ENCODE measurements at regions not wholly inside any gene's neighbourhood (a gene's known extent, or its start where the extent isn't known, plus 50 kb on each side); places are given as distances from the start of the nearest gene placed in this dataset.
"Not testable (repeated sequence)": the region's sequence is repeated elsewhere in the genome, so short reads cannot be mapped to it uniquely, and the experiment has no call there.

GRCh38 chr7:149930374-149931068 is 56.8 kb downstream of the ATP6V0E2 start:
- intact Hi-C loops (cut with DNase I); H3K27me3 ChIP-seq; H3K9me3 ChIP-seq; H3K27ac ChIP-seq; H3K4me3 ChIP-seq; H3K36me3 ChIP-seq; H3K4me1 ChIP-seq: not testable (repeated sequence)
- DNase-seq, result peak in 2 of 4 donors; percentile 37 to 61
- ATAC-seq, result peak; percentile 41

- DNase-seq; H3K4me1 ChIP-seq; H3K4me3 ChIP-seq; H3K27me3 ChIP-seq; ATAC-seq; H3K36me3 ChIP-seq; H3K27ac ChIP-seq; intact Hi-C loops (cut with DNase I); H3K9me3 ChIP-seq: not testable (repeated sequence)
These were observed 60.0 kb downstream of the ATP6V0E2 start for GRCh38 chr7:149933776-149934175.

DNA sequence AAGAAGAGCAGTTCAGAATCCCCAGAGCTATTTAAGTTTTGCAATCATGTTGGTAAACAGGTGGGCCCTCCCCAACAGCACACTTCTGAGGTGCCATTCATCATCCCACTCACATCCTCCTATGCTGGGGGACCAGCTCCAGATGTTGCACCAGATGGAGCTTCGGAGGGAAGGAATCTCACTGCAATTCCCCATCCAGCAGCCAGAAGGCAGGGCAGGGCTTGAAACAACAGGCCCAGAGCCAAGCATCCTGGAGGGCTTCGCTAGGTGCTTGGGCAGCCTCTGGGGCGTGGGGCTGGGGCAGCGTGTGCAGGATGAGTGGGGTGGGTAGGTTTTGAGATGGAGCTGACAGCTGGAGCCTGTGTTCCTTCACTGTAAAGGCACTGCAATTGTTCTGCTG is 73.6 kb downstream of the ATP6V0E2 start:
- H3K27me3 ChIP-seq; H3K4me3 ChIP-seq; H3K9me3 ChIP-seq; intact Hi-C loops (cut with DNase I); H3K27ac ChIP-seq; ATAC-seq; DNase-seq; H3K4me1 ChIP-seq; H3K36me3 ChIP-seq: not testable (repeated sequence)

- H3K4me1 ChIP-seq; H3K27me3 ChIP-seq; H3K36me3 ChIP-seq; ATAC-seq; H3K9me3 ChIP-seq; DNase-seq; intact Hi-C loops (cut with DNase I); H3K4me3 ChIP-seq; H3K27ac ChIP-seq: not testable (repeated sequence)
These were observed 74.7 kb downstream of the ATP6V0E2 start for GRCh38 chr7:149948444-149948843.

DNA sequence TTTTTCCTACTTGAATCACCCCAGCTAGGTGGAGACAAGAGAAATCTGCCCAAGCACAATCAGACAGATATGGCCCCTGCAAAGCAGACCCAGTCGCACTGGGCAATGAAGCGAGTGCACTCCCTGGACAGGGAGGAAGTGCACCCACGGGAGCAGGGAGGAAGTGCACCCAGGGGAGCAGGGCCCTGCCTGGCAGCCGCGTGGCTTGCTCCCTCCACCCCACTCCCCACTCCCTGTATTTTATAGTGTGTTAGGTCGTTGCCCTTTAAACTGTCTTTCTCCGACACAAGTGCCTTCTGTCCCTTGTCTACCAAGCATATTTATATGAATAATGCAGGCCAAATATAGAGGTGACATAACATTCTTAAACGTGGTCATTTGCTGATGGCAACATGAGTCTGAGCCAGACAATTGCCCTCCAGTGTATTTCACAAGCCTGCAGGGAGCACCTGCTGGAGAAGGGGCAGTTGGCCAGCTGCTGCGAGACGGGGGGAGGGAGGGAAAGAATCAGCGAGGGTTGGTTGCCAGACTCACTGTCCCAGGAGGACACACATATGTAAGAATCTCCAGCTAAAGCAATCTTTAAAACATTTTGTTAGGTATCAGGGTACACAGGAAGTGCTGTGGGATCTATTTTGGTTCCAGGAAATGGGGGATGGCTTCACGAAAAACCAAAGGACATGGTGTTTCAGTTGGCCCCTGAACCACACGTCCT is 76.3 kb downstream of the ATP6V0E2 start:
- intact Hi-C loops (cut with DNase I); H3K36me3 ChIP-seq: not testable (repeated sequence)
- peak; percentile 48 for ATAC-seq

GRCh38 chr7:149950578-149950924 is 76.8 kb downstream of the ATP6V0E2 start:
- H3K27ac ChIP-seq; intact Hi-C loops (cut with DNase I); DNase-seq; H3K36me3 ChIP-seq; ATAC-seq; H3K9me3 ChIP-seq; H3K4me3 ChIP-seq; H3K4me1 ChIP-seq; H3K27me3 ChIP-seq: not testable (repeated sequence)

More for the DNA sequence above, 76.3 kb downstream of the ATP6V0E2 start:
- H3K27ac ChIP-seq, H3K4me3 ChIP-seq, DNase-seq, H3K9me3 ChIP-seq, H3K4me1 ChIP-seq, H3K27me3 ChIP-seq: not testable (repeated sequence)

GRCh38 chr7:149951579-149951978 is 77.8 kb downstream of the ATP6V0E2 start:
- H3K36me3 ChIP-seq; H3K9me3 ChIP-seq; ATAC-seq; DNase-seq; H3K4me3 ChIP-seq; H3K27me3 ChIP-seq; H3K4me1 ChIP-seq; intact Hi-C loops (cut with DNase I); H3K27ac ChIP-seq: not testable (repeated sequence)

DNA sequence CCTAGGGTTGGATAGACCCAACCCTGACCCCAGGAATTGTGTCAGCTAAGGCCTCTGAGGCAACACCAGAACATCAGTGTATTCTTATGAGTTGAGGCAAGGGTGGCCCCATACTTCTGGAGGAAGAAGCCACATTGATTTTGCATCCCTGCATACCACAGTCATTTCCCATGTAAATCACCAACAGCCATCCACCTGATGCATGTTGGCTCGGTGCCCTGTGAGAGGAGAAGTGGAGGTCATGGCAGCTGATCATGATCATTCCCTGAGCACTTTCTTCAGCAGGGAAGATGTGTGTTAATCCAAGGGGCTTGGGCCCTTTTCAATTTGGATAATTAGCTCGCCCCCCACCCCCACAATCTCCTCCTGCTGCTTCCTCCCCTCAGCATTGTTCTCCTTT is 85.1 kb downstream of the ATP6V0E2 start:
- DNase-seq; H3K36me3 ChIP-seq; H3K4me1 ChIP-seq; H3K4me3 ChIP-seq; H3K27me3 ChIP-seq; ATAC-seq; H3K27ac ChIP-seq; H3K9me3 ChIP-seq; intact Hi-C loops (cut with DNase I): not testable (repeated sequence)

DNA sequence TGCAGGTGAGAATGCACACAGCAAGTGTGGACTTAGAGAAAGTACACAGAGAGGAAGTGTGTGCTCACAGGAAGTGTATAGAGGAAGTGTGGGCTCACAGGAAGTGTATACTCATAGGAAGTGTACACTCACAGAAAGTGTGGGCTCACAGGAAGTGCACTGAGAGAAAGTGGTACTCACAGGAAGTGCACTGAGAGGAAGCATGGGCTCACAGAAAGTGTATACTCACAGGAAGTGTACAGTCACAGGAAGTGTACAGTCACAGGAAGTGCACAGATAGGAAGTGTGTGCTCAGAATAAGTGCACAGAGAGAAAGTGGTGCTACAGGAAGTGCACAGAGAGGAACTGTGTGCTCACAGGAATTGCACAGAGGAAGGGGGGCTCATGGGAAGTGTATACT is 87.1 kb downstream of the ATP6V0E2 start:
- H3K9me3 ChIP-seq; H3K4me3 ChIP-seq; ATAC-seq; DNase-seq; H3K36me3 ChIP-seq; H3K27me3 ChIP-seq; H3K4me1 ChIP-seq; intact Hi-C loops (cut with DNase I): not testable (repeated sequence)
- peak overlapping the region in 1 of 2 donors; percentile 50 for H3K27ac ChIP-seq

DNA sequence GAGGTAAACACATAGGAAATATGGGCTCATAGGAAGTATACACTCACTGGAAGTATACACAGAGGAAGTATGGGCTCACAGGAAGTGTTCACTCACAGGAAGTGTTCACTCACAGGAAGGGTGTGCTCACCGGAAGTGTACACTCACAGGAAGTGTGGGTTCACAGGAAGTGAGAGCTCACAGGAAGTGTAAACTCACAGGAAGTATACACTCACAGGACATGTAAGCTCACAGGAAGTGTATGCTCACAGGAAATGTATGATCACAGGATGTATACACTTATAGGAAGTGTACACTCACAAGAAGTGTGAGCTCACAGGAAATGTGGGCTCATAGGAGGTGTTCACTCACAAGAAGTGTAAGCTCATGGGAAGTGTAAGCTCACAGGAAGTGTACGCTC is 88.1 kb downstream of the ATP6V0E2 start:
- H3K36me3 ChIP-seq; intact Hi-C loops (cut with DNase I); H3K9me3 ChIP-seq; ATAC-seq; H3K27me3 ChIP-seq; H3K4me3 ChIP-seq; DNase-seq; H3K4me1 ChIP-seq: not testable (repeated sequence)
- peak overlapping the region in 1 of 2 donors; percentile 15 for H3K27ac ChIP-seq

- H3K4me3 ChIP-seq; DNase-seq; H3K27me3 ChIP-seq; H3K36me3 ChIP-seq; intact Hi-C loops (cut with DNase I); H3K27ac ChIP-seq; H3K9me3 ChIP-seq; H3K4me1 ChIP-seq: not testable (repeated sequence)
- ATAC-seq, result peak; percentile 73
These were observed 89.0 kb downstream of the ATP6V0E2 start for GRCh38 chr7:149962685-149963319.

DNA sequence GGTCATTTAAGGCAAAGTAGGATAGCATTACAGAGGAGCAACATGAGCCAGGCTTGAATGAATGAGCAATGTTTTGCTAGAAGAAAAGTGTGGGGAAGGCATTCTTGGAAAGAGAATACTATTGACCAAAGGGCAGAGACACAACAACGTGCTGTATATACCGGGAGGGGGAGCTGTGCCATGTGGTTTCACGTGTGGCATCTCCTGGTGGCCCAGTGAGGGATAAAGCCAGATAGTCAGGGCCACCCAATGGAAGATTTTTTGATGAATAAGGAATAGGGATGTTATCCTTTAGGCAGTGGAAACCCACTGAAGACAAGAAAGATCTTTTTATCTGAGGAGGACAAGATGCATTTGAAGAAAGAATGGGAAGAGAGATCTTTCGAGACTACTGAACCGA is 90.2 kb downstream of the ATP6V0E2 start:
- intact Hi-C loops (cut with DNase I); ATAC-seq; H3K4me1 ChIP-seq; H3K27me3 ChIP-seq; H3K9me3 ChIP-seq; H3K4me3 ChIP-seq; DNase-seq; H3K27ac ChIP-seq; H3K36me3 ChIP-seq: not testable (repeated sequence)

DNA sequence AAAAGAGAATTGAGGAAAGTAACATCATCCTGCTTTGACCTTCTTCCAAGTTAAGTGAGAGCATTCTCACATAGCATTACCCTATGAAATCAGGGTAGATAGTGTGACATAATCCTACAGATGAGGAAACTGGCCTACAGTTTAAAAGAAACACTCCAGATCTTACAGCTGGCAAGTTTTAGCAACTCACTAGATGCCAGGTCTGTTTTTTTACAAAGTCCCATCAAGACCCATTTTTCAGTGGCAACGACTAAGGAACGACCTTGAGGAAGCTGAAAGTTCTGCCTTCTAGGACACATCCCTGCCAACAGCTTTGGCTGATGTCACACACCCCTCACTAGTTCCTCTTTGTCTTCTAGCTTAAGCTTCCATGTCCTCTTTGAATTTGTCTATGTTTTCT is 92.7 kb downstream of the ATP6V0E2 start:
- H3K27me3 ChIP-seq; DNase-seq; intact Hi-C loops (cut with DNase I); H3K4me1 ChIP-seq; H3K27ac ChIP-seq; H3K4me3 ChIP-seq; H3K9me3 ChIP-seq; H3K36me3 ChIP-seq: not testable (repeated sequence)
- peak; percentile 42 for ATAC-seq
